H9 (cell line): ENCODE measurements at regions not wholly inside any gene's neighbourhood (a gene's known extent, or its start where the extent isn't known, plus 50 kb on each side); places are given as distances from the start of the nearest gene placed in this dataset.

ENCODE experiments used
- DNase-seq: peaks from one replicate; pipeline ENCODE4 v3.0.0-alpha.2; 2017
- H2AFZ ChIP-seq: one replicate; pipeline ENCODE4 v1.6.1; 2013; ENCODE audit warnings: mild to moderate bottlenecking, low read length, control low read depth, moderate library complexity
- H2AK5ac ChIP-seq: 2 replicates; pipeline ENCODE4 v1.6.1; 2013; ENCODE audit warnings: low read length, control low read depth, mixed read lengths; ENCODE audit not compliant: insufficient read length
- H2BK120ac ChIP-seq: one replicate; pipeline ENCODE4 v1.6.1; 2013; ENCODE audit warnings: low read depth, mild to moderate bottlenecking, low read length, control low read depth, inconsistent platforms; ENCODE audit not compliant: poor library complexity, severe bottlenecking
- H2BK12ac ChIP-seq: 2 replicates; pipeline ENCODE4 v1.6.1; 2013; ENCODE audit warnings: low read length, control low read depth, mixed read lengths, low read depth; ENCODE audit not compliant: insufficient read length
- H2BK15ac ChIP-seq: 2 replicates; pipeline ENCODE4 v1.6.1; 2013; ENCODE audit warnings: low read depth, low read length, control low read depth
- H2BK20ac ChIP-seq: one replicate; pipeline ENCODE4 v1.6.1; 2013; ENCODE audit warnings: low read depth, mild to moderate bottlenecking, low read length, control low read depth, inconsistent platforms; ENCODE audit not compliant: poor library complexity, severe bottlenecking
- H2BK5ac ChIP-seq: 2 replicates; pipeline ENCODE4 v1.6.1; 2013; ENCODE audit warnings: low read length, control low read depth, mixed read lengths; ENCODE audit not compliant: insufficient read length
- H3K14ac ChIP-seq: 2 replicates; pipeline ENCODE4 v1.6.1; 2013; ENCODE audit warnings: low read length, control low read depth; ENCODE audit not compliant: insufficient read depth
- H3K18ac ChIP-seq: 2 replicates; pipeline ENCODE4 v1.6.1; 2013; ENCODE audit warnings: low read depth, mild to moderate bottlenecking, mixed read lengths, low read length, control low read depth; ENCODE audit not compliant: insufficient read length
- H3K23ac ChIP-seq: 2 replicates; pipeline ENCODE4 v1.6.1; 2013; ENCODE audit warnings: low read length, control low read depth, mixed read lengths, low read depth; ENCODE audit not compliant: insufficient read length
- H3K23me2 ChIP-seq: 2 replicates; pipeline ENCODE4 v1.6.1; 2013; ENCODE audit warnings: low read depth, mild to moderate bottlenecking, mixed read lengths, low read length, control low read depth; ENCODE audit not compliant: insufficient read length, poor library complexity, severe bottlenecking
- H3K27ac ChIP-seq: 2 replicates; pipeline ENCODE4 v1.5.1; 2013; ENCODE audit warnings: low read length, control low read depth, mixed read lengths, low read depth; ENCODE audit not compliant: insufficient read length
- H3K27me3 ChIP-seq: 2 replicates; pipeline ENCODE4 v1.6.1; 2013; ENCODE audit warnings: low read length, control low read depth, inconsistent platforms; ENCODE audit not compliant: insufficient read depth
- H3K4ac ChIP-seq: 2 replicates; pipeline ENCODE4 v1.6.1; 2013; ENCODE audit warnings: low read depth, mild to moderate bottlenecking, control low read depth, inconsistent platforms, low read length, moderate library complexity
- H3K4me1 ChIP-seq: 2 replicates; pipeline ENCODE4 v1.6.1; 2013; ENCODE audit warnings: low read length, control low read depth, inconsistent platforms; ENCODE audit not compliant: insufficient read depth
- H3K4me2 ChIP-seq: 2 replicates; pipeline ENCODE4 v1.6.1; 2013; ENCODE audit warnings: low read length, control low read depth, mixed read lengths; ENCODE audit not compliant: insufficient read length, insufficient read depth
- H3K56ac ChIP-seq: 2 replicates; pipeline ENCODE4 v1.6.1; 2013; ENCODE audit warnings: low read depth, mild to moderate bottlenecking, mixed read lengths, low read length, control low read depth; ENCODE audit not compliant: insufficient read length
- H3K79me1 ChIP-seq: 2 replicates; pipeline ENCODE4 v1.6.1; 2013; ENCODE audit warnings: low read depth, mild to moderate bottlenecking, moderate library complexity, low read length, control low read depth, inconsistent platforms; ENCODE audit not compliant: insufficient read depth, poor library complexity, severe bottlenecking
- H3K79me2 ChIP-seq: 2 replicates; pipeline ENCODE4 v1.6.1; 2013; ENCODE audit warnings: low read length, control low read depth, inconsistent platforms; ENCODE audit not compliant: insufficient read depth
- H3K9ac ChIP-seq: 2 replicates; pipeline ENCODE4 v1.6.1; 2013; ENCODE audit warnings: low read length, control low read depth, mixed read lengths; ENCODE audit not compliant: insufficient read length; ENCODE audit errors: extremely low read depth
- H3K9me3 ChIP-seq: one replicate; pipeline ENCODE4 v1.6.1; 2013; ENCODE audit warnings: low read depth, low read length, inconsistent platforms; ENCODE audit not compliant: control insufficient read depth
- H3T11ph ChIP-seq: one replicate; pipeline ENCODE4 v1.6.1; 2013; ENCODE audit warnings: mild to moderate bottlenecking, low read length, control low read depth, inconsistent platforms
- H4K20me1 ChIP-seq: one replicate; pipeline ENCODE4 v1.6.1; 2013; ENCODE audit not compliant: control insufficient read depth, insufficient read length, insufficient read depth
- H4K5ac ChIP-seq: 2 replicates; pipeline ENCODE4 v1.6.1; 2013; ENCODE audit warnings: low read depth, mild to moderate bottlenecking, mixed read lengths, low read length, control low read depth; ENCODE audit not compliant: insufficient read length
- H4K8ac ChIP-seq: replicated peaks from 2 replicates; pipeline ENCODE4 v1.6.1; 2013; ENCODE audit warnings: low read length, control low read depth, mixed read lengths, low read depth; ENCODE audit not compliant: insufficient read length
- H4K91ac ChIP-seq: 2 replicates; pipeline ENCODE4 v1.6.1; 2013; ENCODE audit warnings: low read depth, mild to moderate bottlenecking, moderate library complexity, mixed read lengths, low read length, control low read depth; ENCODE audit not compliant: insufficient read length
- H3K27ac Mint-ChIP-seq, 3 experiments: 2 replicates in 2 of 3; 3 replicates in 1 of 3; pipeline ENCODE4 v1.8.0; 2020 to 2021; ENCODE audit warnings: mixed read lengths in 3 of 3, mild to moderate bottlenecking in 1 of 3, moderate library complexity in 1 of 3
- H3K27me3 Mint-ChIP-seq: 2 replicates; pipeline ENCODE4 v1.8.0; 2021; ENCODE audit warnings: low read depth, mild to moderate bottlenecking, moderate library complexity, mixed read lengths
- H3K36me3 Mint-ChIP-seq, 3 experiments: 2 replicates in 2 of 3; 3 replicates in 1 of 3; pipeline ENCODE4 v1.8.0; 2020 to 2021; ENCODE audit warnings: low read depth in 3 of 3, mixed read lengths in 3 of 3; ENCODE audit not compliant: insufficient read depth in 1 of 3
- H3K4me1 Mint-ChIP-seq, 2 experiments: 2 replicates each; pipeline ENCODE4 v1.8.0; 2020; ENCODE audit warnings: mixed read lengths in 2 of 2
- H3K4me3 Mint-ChIP-seq, 2 experiments: 2 replicates in 1 of 2; 3 replicates in 1 of 2; pipeline ENCODE4 v1.8.0; 2020 to 2021; ENCODE audit warnings: mild to moderate bottlenecking in 2 of 2, mixed read lengths in 2 of 2, moderate library complexity in 1 of 2
- H3K9me3 Mint-ChIP-seq, 2 experiments: 2 replicates in 1 of 2; 3 replicates in 1 of 2; pipeline ENCODE4 v1.8.0; 2020; ENCODE audit warnings: mild to moderate bottlenecking in 2 of 2, mixed read lengths in 2 of 2, moderate library complexity in 1 of 2
- WGBS: extraction: QIAGEN DNeasy Blood & Tissue Kit; methylation state at CpG from one replicate; pipeline ENCODE4 v1.1.7; 2013; ENCODE audit warnings: missing lambda C conversion rate, low lambda C conversion rate, mixed read lengths; ENCODE audit not compliant: insufficient read length; ENCODE audit errors: extremely low coverage; 5-methylcytosine and 5-hydroxymethylcytosine counted together
- TF ChIP-seq, protein P1 (sequence below): fragments of 200-600 bp; sonication (generic); conservative IDR thresholded peaks from 3 replicates; pipeline ENCODE4 v1.8.0; 2021; ENCODE audit warnings: antibody characterized with exemption, mild to moderate bottlenecking

DNA sequence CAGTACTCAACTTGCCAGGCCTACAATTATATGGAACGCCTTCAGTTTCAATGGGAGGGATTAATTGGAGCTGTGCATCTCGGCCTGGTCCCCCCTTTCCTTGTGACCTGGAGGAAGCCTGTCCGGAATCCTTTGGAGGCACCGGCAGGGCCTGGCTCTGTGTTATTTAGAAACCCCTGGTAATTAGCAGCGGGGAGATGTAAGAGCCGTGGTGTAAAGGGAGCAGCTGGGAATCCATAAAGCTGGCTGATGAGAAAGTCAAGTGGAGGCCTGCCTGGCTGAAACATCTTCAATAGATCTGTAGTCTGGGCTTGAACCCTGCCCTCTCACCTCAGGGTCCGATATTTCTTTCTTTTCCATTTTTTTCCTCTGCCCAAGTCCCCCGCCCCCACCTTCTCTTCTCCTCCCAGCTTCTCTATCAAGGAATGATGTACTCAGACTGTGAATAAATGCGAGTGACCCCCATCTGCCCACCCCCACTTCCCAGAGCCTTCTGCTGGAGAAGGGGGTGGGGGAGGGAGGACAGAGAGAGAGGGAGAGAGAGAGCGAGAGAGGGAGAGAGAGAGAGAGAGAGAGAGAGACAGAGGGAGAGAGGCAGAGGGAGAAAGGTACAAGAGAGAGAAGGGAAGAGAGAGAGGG, 495.5 kb upstream of the ZFHX3 start:
- no peak overlapping the region; a peak in 1 of 5 replicates for H3K4me3 Mint-ChIP-seq
- H2AFZ ChIP-seq: no peak overlapping the region

More for the DNA sequence above, 495.5 kb upstream of the ZFHX3 start:
- H3K18ac ChIP-seq: no peak overlapping the region
- H3K56ac ChIP-seq: no peak overlapping the region
- H3K14ac ChIP-seq: no peak overlapping the region; the same call in 1 of the 2 replicates
- H3K9me3 ChIP-seq: no peaks in the 10 kb centered on the region
- no peaks in the 10 kb centered on the region for H4K20me1 ChIP-seq
- no peak for DNase-seq
- peaks cover 37 to 44% of the 10 kb centered on the region in 2 experiments for H3K4me1 Mint-ChIP-seq
- H4K8ac ChIP-seq: no peak overlapping the region
- no peak overlapping the region for H3K4ac ChIP-seq
- no peaks in the 10 kb centered on the region for H3K9me3 Mint-ChIP-seq
- peaks cover 5% of the 10 kb centered on the region; the same call in 1 of the 2 replicates for H3K4me1 ChIP-seq
- H3K79me1 ChIP-seq: no peaks in the 10 kb centered on the region
- H3K27me3 ChIP-seq: no peaks in the 10 kb centered on the region
- H2BK20ac ChIP-seq: no peak overlapping the region
- H2BK12ac ChIP-seq: no peak overlapping the region
- no peak overlapping the region for H3K9ac ChIP-seq
- WGBS: no CpG with 5 or more reads among the region's 10 CpGs
- no peaks in the 10 kb centered on the region for H3K79me2 ChIP-seq
- H2AK5ac ChIP-seq: no peak overlapping the region
- H3K36me3 Mint-ChIP-seq: no peaks in the 10 kb centered on the region
- H3K23ac ChIP-seq: no peak overlapping the region
- peak overlapping the region; percentile 45 for H3K4me2 ChIP-seq
- TF ChIP-seq, protein P1, sequence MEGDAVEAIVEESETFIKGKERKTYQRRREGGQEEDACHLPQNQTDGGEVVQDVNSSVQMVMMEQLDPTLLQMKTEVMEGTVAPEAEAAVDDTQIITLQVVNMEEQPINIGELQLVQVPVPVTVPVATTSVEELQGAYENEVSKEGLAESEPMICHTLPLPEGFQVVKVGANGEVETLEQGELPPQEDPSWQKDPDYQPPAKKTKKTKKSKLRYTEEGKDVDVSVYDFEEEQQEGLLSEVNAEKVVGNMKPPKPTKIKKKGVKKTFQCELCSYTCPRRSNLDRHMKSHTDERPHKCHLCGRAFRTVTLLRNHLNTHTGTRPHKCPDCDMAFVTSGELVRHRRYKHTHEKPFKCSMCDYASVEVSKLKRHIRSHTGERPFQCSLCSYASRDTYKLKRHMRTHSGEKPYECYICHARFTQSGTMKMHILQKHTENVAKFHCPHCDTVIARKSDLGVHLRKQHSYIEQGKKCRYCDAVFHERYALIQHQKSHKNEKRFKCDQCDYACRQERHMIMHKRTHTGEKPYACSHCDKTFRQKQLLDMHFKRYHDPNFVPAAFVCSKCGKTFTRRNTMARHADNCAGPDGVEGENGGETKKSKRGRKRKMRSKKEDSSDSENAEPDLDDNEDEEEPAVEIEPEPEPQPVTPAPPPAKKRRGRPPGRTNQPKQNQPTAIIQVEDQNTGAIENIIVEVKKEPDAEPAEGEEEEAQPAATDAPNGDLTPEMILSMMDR: no peak
- H2BK120ac ChIP-seq: no peak overlapping the region
- no peak overlapping the region for H2BK15ac ChIP-seq
- H3T11ph ChIP-seq: no peak overlapping the region
- H3K23me2 ChIP-seq: no peaks in the 10 kb centered on the region
- peak overlapping the region in 2 of 3 experiments; percentile 6 to 74; a peak in 1 of 7 replicates for H3K27ac Mint-ChIP-seq
- H4K91ac ChIP-seq: no peak overlapping the region
- H3K27me3 Mint-ChIP-seq: no peaks in the 10 kb centered on the region
- H2BK5ac ChIP-seq: no peak overlapping the region
- no peak overlapping the region for H4K5ac ChIP-seq
- H3K27ac ChIP-seq: no peak overlapping the region
